ENCODE measurements at regions not wholly inside any gene's neighbourhood (a gene's known extent, or its start where the extent isn't known, plus 50 kb on each side); places are given as distances from the start of the nearest gene placed in this dataset.
"Not testable (repeated sequence)": the region's sequence is repeated elsewhere in the genome, so short reads cannot be mapped to it uniquely, and the experiment has no call there.

GRCh38 chr15:20308027-20308690 lies 233.4 kb downstream of the GOLGA6L6 start:
- H3K36me3 Mint-ChIP-seq, H3K27me3 Mint-ChIP-seq, H3K27ac Mint-ChIP-seq, H3K4me1 Mint-ChIP-seq, POLR2A ChIA-PET, H3K4me3 Mint-ChIP-seq, DNase-seq, H3K9me3 Mint-ChIP-seq, ATAC-seq: not testable (repeated sequence)

GRCh38 chr15:20307137-20307536 lies 234.5 kb downstream of the GOLGA6L6 start:
- POLR2A ChIA-PET, H3K9me3 Mint-ChIP-seq, H3K27me3 Mint-ChIP-seq, H3K36me3 Mint-ChIP-seq, H3K4me3 Mint-ChIP-seq, DNase-seq, ATAC-seq, H3K4me1 Mint-ChIP-seq, H3K27ac Mint-ChIP-seq: not testable (repeated sequence)

- ATAC-seq, H3K27me3 Mint-ChIP-seq, H3K27ac Mint-ChIP-seq, H3K36me3 Mint-ChIP-seq, H3K4me3 Mint-ChIP-seq, H3K9me3 Mint-ChIP-seq, POLR2A ChIA-PET, H3K4me1 Mint-ChIP-seq: not testable (repeated sequence)
- DNase-seq = peak in 1 of 10 donors; percentile 61
These were observed 235.0 kb downstream of the GOLGA6L6 start for GRCh38 chr15:20306497-20307106.

GRCh38 chr15:20305912-20306311 lies 235.7 kb downstream of the GOLGA6L6 start:
- H3K4me1 Mint-ChIP-seq, H3K4me3 Mint-ChIP-seq, POLR2A ChIA-PET, H3K27ac Mint-ChIP-seq, H3K27me3 Mint-ChIP-seq, ATAC-seq, H3K9me3 Mint-ChIP-seq, H3K36me3 Mint-ChIP-seq: not testable (repeated sequence)
- DNase-seq = peak in 1 of 10 donors; percentile 34

GRCh38 chr15:20305015-20305465 lies 236.6 kb downstream of the GOLGA6L6 start:
- H3K4me1 Mint-ChIP-seq, ATAC-seq, H3K36me3 Mint-ChIP-seq, POLR2A ChIA-PET, H3K4me3 Mint-ChIP-seq, H3K27me3 Mint-ChIP-seq, H3K9me3 Mint-ChIP-seq, DNase-seq, H3K27ac Mint-ChIP-seq: not testable (repeated sequence)

- H3K9me3 Mint-ChIP-seq, H3K4me3 Mint-ChIP-seq, ATAC-seq, H3K4me1 Mint-ChIP-seq, H3K27me3 Mint-ChIP-seq, POLR2A ChIA-PET, H3K27ac Mint-ChIP-seq, H3K36me3 Mint-ChIP-seq: not testable (repeated sequence)
- peak in 1 of 10 donors; percentile 64 for DNase-seq
These were observed 237.2 kb downstream of the GOLGA6L6 start for GRCh38 chr15:20304282-20305014.

- H3K4me1 Mint-ChIP-seq, POLR2A ChIA-PET, H3K36me3 Mint-ChIP-seq, H3K27ac Mint-ChIP-seq, H3K27me3 Mint-ChIP-seq, H3K4me3 Mint-ChIP-seq, H3K9me3 Mint-ChIP-seq, ATAC-seq: not testable (repeated sequence)
- DNase-seq = peak in 1 of 10 donors; percentile 63
These were observed 238.1 kb downstream of the GOLGA6L6 start for GRCh38 chr15:20303248-20304171.

GRCh38 chr15:20302141-20303069 lies 239.2 kb downstream of the GOLGA6L6 start:
- POLR2A ChIA-PET, H3K27ac Mint-ChIP-seq, H3K9me3 Mint-ChIP-seq, H3K36me3 Mint-ChIP-seq, H3K4me1 Mint-ChIP-seq, H3K4me3 Mint-ChIP-seq, ATAC-seq, H3K27me3 Mint-ChIP-seq: not testable (repeated sequence)
- DNase-seq = peak in 1 of 10 donors; percentile 66

- H3K4me3 Mint-ChIP-seq, H3K9me3 Mint-ChIP-seq, H3K36me3 Mint-ChIP-seq, POLR2A ChIA-PET, H3K4me1 Mint-ChIP-seq, H3K27ac Mint-ChIP-seq, H3K27me3 Mint-ChIP-seq, ATAC-seq: not testable (repeated sequence)
- DNase-seq = peak in 1 of 10 donors; percentile 54
These were observed 240.0 kb downstream of the GOLGA6L6 start for GRCh38 chr15:20301471-20302081.

- H3K4me3 Mint-ChIP-seq, H3K9me3 Mint-ChIP-seq, POLR2A ChIA-PET, H3K27ac Mint-ChIP-seq, DNase-seq, H3K27me3 Mint-ChIP-seq, H3K4me1 Mint-ChIP-seq, H3K36me3 Mint-ChIP-seq, ATAC-seq: not testable (repeated sequence)
These were observed 240.6 kb downstream of the GOLGA6L6 start for GRCh38 chr15:20301041-20301390.

- H3K9me3 Mint-ChIP-seq, H3K4me1 Mint-ChIP-seq, ATAC-seq, H3K4me3 Mint-ChIP-seq, POLR2A ChIA-PET, H3K27ac Mint-ChIP-seq, H3K36me3 Mint-ChIP-seq, H3K27me3 Mint-ChIP-seq: not testable (repeated sequence)
- peak in 1 of 10 donors; percentile 63 for DNase-seq
These were observed 241.1 kb downstream of the GOLGA6L6 start for GRCh38 chr15:20300351-20301040.
